Immature natural killer cell (primary cell): ENCODE measurements at regions not wholly inside any gene's neighbourhood (a gene's known extent, or its start where the extent isn't known, plus 50 kb on each side); places are given as distances from the start of the nearest gene placed in this dataset.
A peak's percentile ranks its signal among the peaks of the same experiment; 100 is the strongest.
"Not testable (repeated sequence)": the region's sequence is repeated elsewhere in the genome, so short reads cannot be mapped to it uniquely, and the experiment has no call there.

Experiments used
- DNase-seq, 3 donors: peaks; one replicate each; pipeline ENCODE4 v3.0.0; 2022; ENCODE audit warnings: mixed read lengths in 1 of 3
- H3K27ac Mint-ChIP-seq, 6 donors: one replicate each; pipeline ENCODE4 v1.8.0; 2020; ENCODE audit warnings: mixed read lengths in 6 of 6, mild to moderate bottlenecking in 5 of 6, inconsistent platforms in 4 of 6, moderate library complexity in 3 of 6
- H3K27me3 Mint-ChIP-seq, 3 donors: one replicate each; pipeline ENCODE4 v1.8.0; 2020 to 2021; ENCODE audit warnings: low read depth in 3 of 3, mild to moderate bottlenecking in 3 of 3, mixed read lengths in 3 of 3, moderate library complexity in 3 of 3, inconsistent platforms in 1 of 3
- H3K36me3 Mint-ChIP-seq, 3 donors: one replicate each; pipeline ENCODE4 v1.8.0; 2020; ENCODE audit warnings: mixed read lengths in 3 of 3, inconsistent platforms in 2 of 3, mild to moderate bottlenecking in 2 of 3
- H3K4me1 Mint-ChIP-seq, 2 donors: one replicate each; pipeline ENCODE4 v1.8.0; 2020; ENCODE audit warnings: inconsistent platforms in 2 of 2, mild to moderate bottlenecking in 2 of 2, mixed read lengths in 2 of 2, moderate library complexity in 1 of 2
- H3K4me3 Mint-ChIP-seq, 5 donors: one replicate each; pipeline ENCODE4 v1.8.0; 2020; ENCODE audit warnings: mild to moderate bottlenecking in 5 of 5, mixed read lengths in 5 of 5, inconsistent platforms in 3 of 5, moderate library complexity in 3 of 5
- H3K9me3 Mint-ChIP-seq, 6 donors: one replicate each; pipeline ENCODE4 v1.8.0; 2020; ENCODE audit warnings: mild to moderate bottlenecking in 6 of 6, mixed read lengths in 6 of 6, inconsistent platforms in 4 of 6, moderate library complexity in 3 of 6

DNA sequence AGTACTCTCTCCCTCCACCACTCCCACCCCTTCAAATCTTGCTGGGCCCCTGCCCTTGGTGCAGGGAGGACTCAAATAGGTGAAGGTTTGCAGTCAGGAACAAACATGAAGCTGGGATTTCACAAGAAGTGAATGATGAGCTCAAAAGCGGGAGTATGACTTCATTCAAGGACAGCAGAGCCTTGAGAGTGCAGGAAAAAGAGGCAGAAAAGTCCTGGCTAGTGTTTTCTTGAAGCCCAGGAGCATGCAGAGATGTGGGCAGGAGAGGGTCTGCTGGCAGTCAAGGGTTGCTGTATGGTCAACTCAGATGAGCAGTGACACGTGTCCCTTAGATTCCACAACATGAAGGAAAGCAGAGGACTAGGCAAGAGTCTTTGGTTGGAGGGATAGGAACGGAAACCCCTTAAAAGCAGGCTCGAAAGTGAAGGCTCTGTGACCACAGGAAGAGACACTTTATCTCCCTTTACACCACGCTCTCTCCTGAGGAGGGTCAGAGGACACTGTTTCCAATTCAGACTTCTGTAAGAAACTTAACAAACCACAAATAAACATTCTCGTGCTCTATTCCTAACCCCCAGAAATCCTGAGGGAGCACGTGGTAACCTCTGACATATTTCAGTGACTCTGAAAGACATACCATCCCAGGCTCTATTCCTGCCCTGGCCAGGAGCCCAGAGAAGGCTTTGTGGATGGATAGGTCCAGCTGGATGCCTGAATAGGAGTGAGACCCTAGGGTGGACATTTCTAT lies 168.0 kb upstream of the NDN start:
- DNase-seq, result no peak
- Mint-ChIP-seq H3K4me3 (no peak overlapping the region), H3K9me3 (peaks cover 0 to 24% (median 8%) of the 10 kb centered on the region in 6 donors), H3K4me1 (no peaks in the 10 kb centered on the region), H3K27me3 (peaks cover 0 to 3% (median 2%) of the 10 kb centered on the region in 3 donors), H3K36me3 (peaks cover 0 to 2% (median 0%) of the 10 kb centered on the region in 3 donors), H3K27ac (no peak overlapping the region)

DNA sequence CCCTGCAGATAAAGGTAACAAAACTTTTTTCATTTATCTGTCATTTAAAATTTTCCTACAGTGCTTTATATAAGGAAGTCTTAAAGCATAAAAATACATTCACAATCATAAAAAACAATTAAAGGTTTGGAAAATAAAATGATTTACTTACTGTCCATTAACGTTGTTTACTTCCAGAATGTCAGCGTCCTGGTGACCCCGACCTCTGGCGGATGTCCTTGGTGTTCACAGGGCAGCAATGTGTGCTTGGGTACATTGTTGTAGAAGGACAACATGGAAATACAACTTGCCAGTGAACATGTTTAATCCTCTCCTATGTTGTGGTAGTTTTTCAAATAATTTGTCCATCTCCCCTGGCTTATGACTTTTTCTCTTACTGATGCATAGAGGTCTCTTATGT lies 168.8 kb upstream of the NDN start:
- Mint-ChIP-seq H3K4me3 (no peak overlapping the region), H3K36me3 (no peaks in the 10 kb centered on the region), H3K27ac (no peak overlapping the region), H3K27me3 (peaks cover 0 to 3% (median 2%) of the 10 kb centered on the region in 3 donors), H3K9me3 (peaks cover 0 to 19% (median 8%) of the 10 kb centered on the region in 6 donors), H3K4me1 (no peaks in the 10 kb centered on the region)
- DNase-seq, result no peak

DNA sequence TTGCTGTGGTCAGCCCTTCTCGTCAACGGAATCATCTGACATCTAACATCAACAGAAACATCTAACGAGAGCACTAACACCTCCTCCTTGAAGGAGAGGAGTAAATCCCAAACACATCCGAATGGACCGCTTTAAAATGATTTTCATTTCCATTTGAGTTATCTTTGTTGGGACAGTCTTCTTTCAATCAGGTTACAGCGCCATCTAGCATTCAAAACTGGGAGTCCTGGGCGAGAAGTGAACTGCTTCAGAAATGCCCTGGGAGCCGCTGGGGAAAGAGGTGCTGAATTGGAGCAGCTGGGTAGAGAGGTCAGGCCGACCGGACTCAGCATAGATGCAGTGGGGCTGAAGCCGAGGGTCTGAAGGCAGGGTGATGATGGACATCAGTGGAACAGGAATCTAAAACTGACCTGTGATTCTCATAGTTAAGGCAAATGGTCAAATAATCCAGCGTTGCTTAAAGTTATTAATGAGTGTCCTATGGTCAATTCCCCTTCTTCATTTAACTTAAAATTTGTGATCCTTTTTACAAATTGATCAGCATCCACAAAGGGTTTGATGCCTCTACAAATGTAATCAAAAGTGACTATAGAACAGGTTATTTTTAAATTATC lies 170.0 kb upstream of the NDN start:
- Mint-ChIP-seq H3K36me3 (no peaks in the 10 kb centered on the region), H3K4me1 (no peaks in the 10 kb centered on the region), H3K9me3 (peaks cover 0 to 14% (median 7%) of the 10 kb centered on the region in 6 donors), H3K27me3 (peaks cover 0 to 3% (median 2%) of the 10 kb centered on the region in 3 donors), H3K4me3 (no peak overlapping the region), H3K27ac (no peak overlapping the region)
- no peak for DNase-seq

DNA sequence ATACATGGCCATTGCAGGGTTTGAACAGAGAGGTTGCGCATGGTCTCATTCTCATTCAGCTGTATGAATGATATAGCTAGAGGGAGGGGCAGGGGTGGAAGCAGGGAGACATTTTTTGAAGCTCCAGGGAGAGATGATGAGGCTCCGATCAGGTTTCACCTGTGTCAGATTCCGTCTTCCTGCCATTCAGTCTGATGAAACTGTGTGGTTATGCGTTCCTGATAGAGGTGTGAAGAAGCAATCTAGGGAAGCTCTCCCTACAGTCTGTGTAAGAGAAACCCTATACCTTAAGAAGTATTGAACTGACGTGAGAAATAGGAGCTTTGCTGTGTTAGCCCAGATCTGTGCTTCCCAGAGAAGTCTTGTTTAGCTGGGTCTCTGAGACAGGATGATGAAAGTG lies 171.9 kb upstream of the NDN start:
- no peaks in the 10 kb centered on the region for H3K4me1 Mint-ChIP-seq
- DNase-seq, result no peak

DNA sequence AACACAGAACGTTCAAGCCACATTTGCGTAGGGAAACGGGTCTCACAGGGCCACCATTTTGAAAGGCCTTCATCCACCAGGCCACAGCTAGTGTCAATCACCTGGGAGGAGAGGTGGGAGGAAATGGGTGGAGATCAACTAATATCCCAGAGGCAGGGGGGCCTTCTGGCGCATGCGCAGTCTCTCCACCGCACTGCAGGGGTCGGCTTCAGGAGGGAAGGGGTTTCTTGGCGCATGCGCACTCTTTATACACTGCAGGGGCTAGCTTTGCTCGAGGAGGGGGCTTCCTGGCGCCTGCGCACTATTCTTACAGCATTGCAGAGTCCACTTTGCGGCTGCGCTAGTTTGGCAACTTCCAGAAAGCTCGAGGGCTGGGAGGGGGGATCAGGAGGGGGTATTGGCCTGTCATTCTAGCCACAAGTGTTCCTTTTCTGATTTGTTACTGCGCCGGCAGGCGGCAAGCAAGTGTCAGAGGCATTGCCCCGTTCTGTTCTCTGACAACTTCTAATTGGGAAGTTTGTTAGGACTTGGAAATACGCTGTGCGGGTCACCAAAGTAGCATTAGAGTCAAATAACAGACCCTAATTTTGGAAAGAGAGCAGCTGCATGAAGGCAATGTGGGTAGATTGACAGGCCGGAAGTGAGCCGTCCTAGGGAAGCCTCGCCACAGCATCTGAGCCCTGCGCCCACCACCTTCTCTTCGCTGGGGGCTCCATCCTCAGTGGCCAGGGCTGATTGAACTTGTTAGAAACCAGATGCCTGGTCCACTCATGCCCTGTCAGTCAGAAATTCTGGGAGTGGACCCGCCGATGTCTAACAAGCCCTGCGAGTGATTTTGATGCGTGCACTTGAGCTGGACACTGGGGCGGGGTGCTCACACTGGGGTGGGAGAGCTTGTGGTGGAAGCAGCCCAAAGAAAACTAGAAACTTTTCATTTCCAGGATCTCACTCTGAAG lies 173.5 kb upstream of the NDN start:
- no peaks in the 10 kb centered on the region for H3K36me3 Mint-ChIP-seq

More for the DNA sequence above, 171.9 kb upstream of the NDN start:
- no peak overlapping the region for H3K4me3 Mint-ChIP-seq
- no peaks in the 10 kb centered on the region for H3K36me3 Mint-ChIP-seq
- H3K27ac Mint-ChIP-seq, result no peak overlapping the region
- H3K9me3 Mint-ChIP-seq, result peaks cover 0 to 15% (median 10%) of the 10 kb centered on the region in 6 donors
- peaks cover 0 to 3% (median 2%) of the 10 kb centered on the region in 3 donors for H3K27me3 Mint-ChIP-seq

DNA sequence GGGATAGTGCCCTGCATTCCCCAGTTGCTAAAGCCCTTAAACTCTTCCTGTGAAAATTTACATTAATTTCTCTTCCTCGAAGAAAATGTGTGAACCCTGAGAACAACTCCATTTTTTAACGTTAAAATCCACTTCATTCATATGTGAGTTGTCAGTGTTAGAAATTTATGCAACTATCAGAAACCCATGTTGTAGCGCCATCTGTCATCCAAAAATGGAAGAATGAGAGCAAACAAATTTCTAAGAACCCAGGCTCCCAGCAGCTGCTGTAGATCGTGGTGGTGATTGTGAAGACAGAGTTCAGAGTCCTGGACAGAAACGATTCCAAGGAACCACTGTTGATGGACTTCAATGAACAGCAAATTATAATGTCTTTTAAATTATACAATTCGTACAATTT lies 179.7 kb upstream of the NDN start:
- Mint-ChIP-seq H3K4me3 (no peak overlapping the region), H3K27ac (no peak overlapping the region), H3K9me3 (peaks cover 2 to 11% (median 8%) of the 10 kb centered on the region in 6 donors), H3K36me3 (peaks cover 0 to 3% (median 0%) of the 10 kb centered on the region in 3 donors), H3K27me3 (peaks cover 0 to 3% (median 0%) of the 10 kb centered on the region in 3 donors), H3K4me1 (no peaks in the 10 kb centered on the region)
- DNase-seq, result no peak

More for the DNA sequence above, 173.5 kb upstream of the NDN start:
- no peak for DNase-seq
- peaks cover 0 to 15% (median 10%) of the 10 kb centered on the region in 6 donors for H3K9me3 Mint-ChIP-seq
- H3K27me3 Mint-ChIP-seq, result peaks cover 0 to 3% (median 2%) of the 10 kb centered on the region in 3 donors
- no peak overlapping the region for H3K27ac Mint-ChIP-seq
- no peak overlapping the region for H3K4me3 Mint-ChIP-seq
- H3K4me1 Mint-ChIP-seq, result no peaks in the 10 kb centered on the region

DNA sequence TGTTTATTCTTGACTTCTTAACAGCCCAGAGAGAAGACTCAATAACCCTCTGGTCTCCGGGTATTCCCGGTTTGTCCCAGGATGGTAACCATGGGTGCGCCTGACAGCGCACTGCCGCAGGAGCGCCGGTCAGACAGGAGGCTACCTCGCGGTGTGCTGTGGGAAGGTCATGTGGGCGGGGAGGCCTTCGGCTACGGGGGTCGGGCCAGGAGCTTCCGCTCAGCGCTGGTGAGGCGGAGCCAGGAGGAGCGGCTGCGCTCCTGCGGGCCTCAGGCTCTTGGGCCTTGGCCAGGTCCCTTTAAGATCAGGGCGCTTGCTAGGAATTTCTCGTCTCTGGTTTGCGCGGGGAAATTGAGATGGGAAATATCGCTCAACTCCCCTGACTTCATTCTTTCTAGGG lies 182.3 kb upstream of the NDN start:
- Mint-ChIP-seq H3K4me1 (no peaks in the 10 kb centered on the region), H3K4me3 (peak overlapping the region in 1 of 5 donors; percentile 10), H3K36me3 (peaks cover 0 to 3% (median 0%) of the 10 kb centered on the region in 3 donors), H3K27ac (no peak overlapping the region), H3K27me3 (peaks cover 0 to 3% (median 0%) of the 10 kb centered on the region in 3 donors), H3K9me3 (peaks cover 0 to 13% (median 5%) of the 10 kb centered on the region in 6 donors)
- DNase-seq, result no peak

DNA sequence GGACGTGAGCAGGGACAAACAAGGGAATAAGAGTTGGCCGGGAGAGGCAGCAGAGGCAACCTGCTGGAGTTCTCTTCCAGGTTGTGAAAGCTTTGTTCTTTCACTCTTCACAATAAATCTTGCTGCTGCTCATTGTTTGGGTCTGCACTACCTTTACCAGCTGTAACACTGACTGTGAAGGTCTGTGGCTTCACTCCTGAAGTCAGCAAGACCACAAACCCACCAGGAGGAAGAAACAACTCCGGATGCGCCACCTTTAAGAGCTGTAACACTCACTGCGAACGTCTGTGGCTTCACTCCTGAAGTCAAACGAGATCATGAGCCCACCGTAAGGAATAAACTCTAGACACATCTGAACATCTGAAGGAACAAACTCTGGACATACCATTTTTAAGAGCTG lies 186.5 kb upstream of the NDN start:
- not testable (repeated sequence) for H3K4me3 Mint-ChIP-seq, H3K4me1 Mint-ChIP-seq, DNase-seq, H3K27ac Mint-ChIP-seq, H3K27me3 Mint-ChIP-seq, H3K36me3 Mint-ChIP-seq
- H3K9me3 Mint-ChIP-seq, result peaks cover 3 to 17% (median 6%) of the 10 kb centered on the region in 6 donors

DNA sequence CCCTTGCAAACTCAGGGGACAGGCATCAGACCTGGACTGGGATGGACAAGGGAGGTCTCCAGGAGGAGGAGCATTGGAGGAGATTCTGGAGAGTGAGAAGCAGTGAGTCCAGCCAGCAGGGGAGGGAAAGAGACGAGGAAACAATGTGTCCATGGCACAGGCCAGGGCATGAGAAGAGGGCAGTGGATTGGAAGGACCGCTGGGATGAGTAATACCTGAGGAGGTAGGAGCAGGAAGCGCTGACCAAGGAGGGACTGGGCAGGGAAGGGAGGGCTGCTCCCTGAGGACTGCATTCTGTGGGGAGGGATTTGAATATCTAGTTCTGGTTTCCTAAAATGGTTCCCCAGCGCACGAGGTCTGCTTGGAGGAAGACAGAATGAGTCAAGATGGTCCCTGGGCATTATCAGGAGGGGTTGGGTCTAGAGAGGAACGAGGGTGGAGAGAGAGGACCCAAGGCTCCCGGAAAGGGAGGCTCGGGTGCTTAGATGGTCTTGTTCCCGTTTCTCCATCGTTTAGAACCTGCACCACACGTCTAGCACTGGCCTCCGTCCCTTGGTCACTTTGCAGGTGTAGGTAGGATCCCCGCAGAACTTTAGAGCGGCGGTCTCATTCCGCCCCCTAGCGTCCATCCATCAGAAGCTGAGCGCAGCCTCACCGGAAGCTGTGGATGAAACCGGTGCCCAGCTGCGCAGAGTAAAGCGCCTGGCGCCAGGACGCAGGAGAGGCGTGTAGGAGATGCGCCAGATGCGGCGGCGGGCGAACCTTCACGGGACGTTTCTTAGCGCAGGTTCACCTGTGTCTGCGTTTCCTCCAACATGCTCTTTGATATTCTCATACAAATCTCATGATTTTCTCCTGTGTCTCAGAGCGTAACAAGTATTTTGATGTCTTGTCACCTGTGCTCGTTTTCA lies 190.7 kb upstream of the NDN start:
- Mint-ChIP-seq H3K27me3 (peaks cover 0 to 5% (median 0%) of the 10 kb centered on the region in 3 donors), H3K27ac (no peak overlapping the region), H3K36me3 (no peaks in the 10 kb centered on the region), H3K9me3 (peaks cover 1 to 21% (median 8%) of the 10 kb centered on the region in 6 donors), H3K4me1 (no peaks in the 10 kb centered on the region), H3K4me3 (no peak overlapping the region)
- DNase-seq, result no peak

DNA sequence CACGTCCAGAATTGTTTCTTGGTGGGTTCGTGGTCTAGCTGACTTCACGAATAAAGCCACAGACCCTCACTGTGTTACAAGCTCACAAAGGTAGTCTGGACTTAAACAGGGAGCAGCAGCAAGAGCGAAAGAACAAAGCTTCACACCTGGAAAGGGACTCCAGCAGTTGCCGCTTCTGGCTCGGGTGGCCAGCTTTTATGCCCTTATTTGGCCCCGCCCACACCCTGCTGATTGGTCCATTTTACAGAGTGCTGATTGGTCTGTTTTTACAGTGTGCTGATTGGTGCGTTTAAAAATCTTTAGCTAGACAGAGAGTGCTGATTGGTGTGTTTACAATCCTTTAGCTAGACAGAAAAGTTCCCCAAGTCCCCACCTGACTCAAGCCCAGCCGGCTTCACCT lies 194.2 kb upstream of the NDN start:
- no peak overlapping the region for H3K4me3 Mint-ChIP-seq
- H3K36me3 Mint-ChIP-seq, result no peaks in the 10 kb centered on the region
- H3K9me3 Mint-ChIP-seq, result peaks cover 3 to 16% (median 8%) of the 10 kb centered on the region in 6 donors
- H3K27me3 Mint-ChIP-seq, result peaks cover 0 to 6% (median 0%) of the 10 kb centered on the region in 3 donors
- no peak for DNase-seq
- H3K4me1 Mint-ChIP-seq, result no peaks in the 10 kb centered on the region
- H3K27ac Mint-ChIP-seq, result no peak overlapping the region

DNA sequence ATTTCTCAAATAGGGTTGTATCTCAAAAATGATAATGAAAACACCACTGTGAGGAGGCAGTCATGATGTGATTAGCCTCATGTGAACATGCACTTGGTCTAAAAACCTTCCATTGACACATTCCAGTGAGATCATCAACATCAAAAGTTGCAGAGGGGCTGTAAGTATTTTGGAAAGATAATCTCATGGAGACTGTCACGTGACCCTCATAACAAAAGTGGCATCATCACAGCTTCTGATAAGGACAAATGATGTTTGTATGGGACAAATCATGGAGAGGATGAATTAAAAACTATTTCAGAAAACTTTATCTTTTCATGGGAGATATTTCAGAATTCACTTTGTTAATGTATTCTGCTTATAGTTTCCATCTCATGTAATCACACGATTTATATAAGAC lies 203.1 kb upstream of the NDN start:
- no peaks in the 10 kb centered on the region for H3K4me1 Mint-ChIP-seq
- H3K27me3 Mint-ChIP-seq, result no peaks in the 10 kb centered on the region
- H3K36me3 Mint-ChIP-seq, result no peaks in the 10 kb centered on the region
- H3K4me3 Mint-ChIP-seq, result no peak overlapping the region
- H3K27ac Mint-ChIP-seq, result no peak overlapping the region
- peaks cover 7 to 34% (median 14%) of the 10 kb centered on the region in 6 donors for H3K9me3 Mint-ChIP-seq
- DNase-seq, result no peak

DNA sequence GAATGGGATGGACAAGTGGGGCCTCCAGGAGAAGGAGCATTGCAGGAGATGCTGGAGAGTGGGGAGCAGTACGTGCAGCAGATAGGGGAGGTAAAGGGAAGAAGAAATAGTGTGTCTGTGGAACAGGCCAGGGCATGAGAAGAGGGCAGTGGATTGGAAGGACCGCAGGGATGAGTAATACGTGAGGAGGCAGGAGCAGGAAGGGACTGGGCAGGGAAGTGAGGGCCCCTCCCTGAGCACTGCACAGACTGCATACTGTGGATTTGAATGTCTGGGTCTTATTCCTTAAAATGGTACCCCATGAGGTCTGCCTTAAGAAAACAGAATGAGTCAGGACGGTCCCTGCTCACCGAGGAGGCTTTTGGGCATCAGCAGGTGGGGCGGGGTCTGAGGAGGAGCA lies 210.0 kb upstream of the NDN start:
- Mint-ChIP-seq H3K27ac (no peak overlapping the region), H3K4me1 (no peaks in the 10 kb centered on the region), H3K9me3 (peaks cover 8 to 29% (median 22%) of the 10 kb centered on the region in 6 donors)

DNA sequence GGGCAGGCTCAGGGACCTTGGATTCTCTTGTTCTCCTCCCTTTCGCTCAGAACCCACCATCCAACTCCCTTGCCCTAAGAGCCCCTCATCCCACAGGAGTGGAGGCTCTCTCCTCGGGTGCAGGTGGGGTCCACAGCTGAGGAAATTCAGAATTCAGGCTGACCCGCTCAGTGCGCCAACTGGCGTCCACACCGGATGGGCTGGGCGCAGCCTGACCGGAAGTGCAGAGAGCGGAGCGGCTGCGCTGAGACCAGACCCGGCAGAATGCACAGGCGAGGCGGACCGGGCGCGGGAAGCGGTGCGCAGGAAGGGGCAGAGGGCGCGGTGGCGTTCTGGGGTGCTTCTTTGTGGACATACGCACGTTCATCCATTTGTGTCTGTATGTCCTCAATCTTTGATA lies 210.4 kb upstream of the NDN start:
- Mint-ChIP-seq H3K4me1 (no peaks in the 10 kb centered on the region), H3K27ac (no peak overlapping the region)
- no peak for DNase-seq

More for the DNA sequence above, 210.0 kb upstream of the NDN start:
- H3K36me3 Mint-ChIP-seq, result peaks cover 0 to 2% (median 0%) of the 10 kb centered on the region in 3 donors
- H3K27me3 Mint-ChIP-seq, result peaks cover 0 to 2% (median 1%) of the 10 kb centered on the region in 3 donors
- DNase-seq, result no peak
- no peak overlapping the region for H3K4me3 Mint-ChIP-seq

More for the DNA sequence above, 210.4 kb upstream of the NDN start:
- Mint-ChIP-seq H3K4me3 (no peak overlapping the region), H3K36me3 (peaks cover 0 to 2% (median 0%) of the 10 kb centered on the region in 3 donors), H3K27me3 (peaks cover 0 to 2% (median 1%) of the 10 kb centered on the region in 3 donors), H3K9me3 (peaks cover 8 to 33% (median 22%) of the 10 kb centered on the region in 6 donors)
